Transverse colon (tissue), 4 donors: ENCODE measurements at regions not wholly inside any gene's neighbourhood (a gene's known extent, or its start where the extent isn't known, plus 50 kb on each side); places are given as distances from the start of the nearest gene placed in this dataset.

Source experiments
- CTCF ChIP-seq, 5 experiments: fragments of 200-600 bp in 3 of 5; fragments of 450-650 bp in 2 of 5; sonication (generic) in 3 of 5; IDR thresholded peaks; 1 replicate in 2 of 5; 2 replicates in 3 of 5; pipeline ENCODE4 v1.5.1; 2016 to 2017; ENCODE audit warnings: antibody characterized with exemption in 5 of 5, inconsistent platforms in 3 of 5, mild to moderate bottlenecking in 2 of 5, moderate library complexity in 1 of 5
- EP300 ChIP-seq: sonication (generic); formaldehyde crosslinking; IDR thresholded peaks from one replicate; pipeline ENCODE4 v1.6.1; 2017; ENCODE audit warnings: antibody characterized with exemption, low read depth
- POLR2A ChIP-seq: fragments of 450-650 bp; IDR thresholded peaks from one replicate; pipeline ENCODE4 v1.6.1; 2016; ENCODE audit warnings: antibody characterized with exemption, mild to moderate bottlenecking, moderate library complexity
- POLR2AphosphoS5 ChIP-seq, 3 donors: sonication (generic); formaldehyde crosslinking; IDR thresholded peaks; one replicate each; pipeline ENCODE4 v1.6.1; 2016; ENCODE audit warnings: antibody characterized with exemption in 3 of 3

GRCh38 chr18:65363911-65364632 is 386.7 kb upstream of the CDH7 start:
- no peak for TF ChIP-seq CTCF (IDR thresholded peaks at IDR 0.05)
- no peak for TF ChIP-seq POLR2AphosphoS5 (IDR thresholded peaks at IDR 0.05)
- no peak for TF ChIP-seq EP300
- no peak for TF ChIP-seq POLR2A
